ENCODE measurements at regions not wholly inside any gene's neighbourhood (a gene's known extent, or its start where the extent isn't known, plus 50 kb on each side); places are given as distances from the start of the nearest gene placed in this dataset.

- DNase-seq (ENCODE audit: low read depth, low spot score), result no peak
Measured at GRCh38 chr2:196249171-196249570, 77.8 kb upstream of the STK17B start.

- DNase-seq (ENCODE audit: low read depth, low spot score), result no peak
Measured at GRCh38 chr2:196249860-196250259, 78.5 kb upstream of the STK17B start.

- DNase-seq (ENCODE audit: low read depth, low spot score), result no peak
Measured at GRCh38 chr2:196251132-196251531, 79.8 kb upstream of the STK17B start.

GRCh38 chr2:196252408-196253115 is 81.2 kb upstream of the STK17B start:
- DNase-seq (ENCODE audit: low read depth, low spot score), result no peak

- no peak for DNase-seq (ENCODE audit: low read depth, low spot score)
Measured at GRCh38 chr2:196253116-196253480, 81.7 kb upstream of the STK17B start.

GRCh38 chr2:196256585-196256984 is 85.2 kb upstream of the STK17B start:
- DNase-seq (ENCODE audit: low read depth, low spot score), result no peak

- DNase-seq (ENCODE audit: low read depth, low spot score), result no peak
Measured at GRCh38 chr2:196257086-196257485, 85.7 kb upstream of the STK17B start.

- no peak for DNase-seq (ENCODE audit: low read depth, low spot score)
Measured at GRCh38 chr2:196258407-196258806, 87.0 kb upstream of the STK17B start.

- no peak for DNase-seq (ENCODE audit: low read depth, low spot score)
Measured at GRCh38 chr2:196259507-196260481, 88.4 kb upstream of the STK17B start.

GRCh38 chr2:196260546-196260945 is 89.2 kb upstream of the STK17B start:
- DNase-seq (ENCODE audit: low read depth, low spot score), result no peak

GRCh38 chr2:196262606-196263005 is 91.2 kb upstream of the STK17B start:
- DNase-seq (ENCODE audit: low read depth, low spot score), result no peak

- DNase-seq (ENCODE audit: low read depth, low spot score), result peak; percentile 41
Measured at GRCh38 chr2:196263181-196263747, 91.9 kb upstream of the STK17B start.

- DNase-seq (ENCODE audit: low read depth, low spot score), result no peak
Measured at GRCh38 chr2:196266351-196266750, 95.0 kb upstream of the STK17B start.

GRCh38 chr2:196266855-196267254 is 95.5 kb upstream of the STK17B start:
- no peak for DNase-seq (ENCODE audit: low read depth, low spot score)

- no peak for DNase-seq (ENCODE audit: low read depth, low spot score)
Measured at GRCh38 chr2:196268025-196268424, 96.6 kb upstream of the STK17B start.

GRCh38 chr2:196268538-196269338 is 97.4 kb upstream of the STK17B start:
- no peak for DNase-seq (ENCODE audit: low read depth, low spot score)

GRCh38 chr2:196271795-196272194 is 100.4 kb upstream of the STK17B start:
- DNase-seq (ENCODE audit: low read depth, low spot score), result no peak

- DNase-seq (ENCODE audit: low read depth, low spot score), result peak; percentile 50
Measured at GRCh38 chr2:196274387-196274809, 103.0 kb upstream of the STK17B start.

- no peak for DNase-seq (ENCODE audit: low read depth, low spot score)
Measured at GRCh38 chr2:196275646-196276352, 104.4 kb upstream of the STK17B start.

GRCh38 chr2:196276421-196276820 is 105.0 kb upstream of the STK17B start:
- DNase-seq (ENCODE audit: low read depth, low spot score), result no peak

GRCh38 chr2:196277002-196277401 is 105.6 kb upstream of the STK17B start:
- no peak for DNase-seq (ENCODE audit: low read depth, low spot score)

Measured in brain pericyte (primary cell).